ENCODE measurements at regions not wholly inside any gene's neighbourhood (a gene's known extent, or its start where the extent isn't known, plus 50 kb on each side); places are given as distances from the start of the nearest gene placed in this dataset.

DNA sequence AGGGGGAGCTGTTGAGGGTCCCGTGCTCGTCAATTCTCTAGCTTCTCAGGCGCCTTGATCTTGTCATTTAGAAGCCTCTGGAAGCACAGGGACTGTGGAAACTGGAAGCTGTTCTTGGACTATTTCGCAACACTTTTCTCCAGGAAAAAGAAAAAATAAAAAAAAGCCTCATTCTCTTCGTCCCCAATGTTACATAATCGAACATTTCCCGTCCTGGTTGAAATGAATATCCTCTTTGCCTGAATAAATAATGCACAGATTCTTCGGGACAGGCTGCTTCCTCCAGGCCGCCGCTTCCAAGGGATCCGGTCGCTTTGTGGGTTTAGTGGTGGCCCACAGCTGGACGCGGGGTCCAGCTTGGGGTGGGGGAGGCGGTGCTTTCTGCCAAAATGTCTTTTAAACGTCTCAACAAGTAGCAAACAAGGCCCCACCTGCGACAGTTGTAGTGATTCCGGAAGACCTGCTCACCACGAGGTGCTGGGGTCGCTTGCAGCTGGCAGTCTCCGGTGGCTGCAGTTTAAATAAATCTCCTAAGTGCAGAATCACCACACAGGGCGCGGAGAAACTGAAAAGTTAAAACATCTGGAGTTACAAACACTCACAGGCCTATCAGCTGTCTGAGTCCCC lies 125.9 kb upstream of the ESR1 start:
- TF ChIP-seq ZBTB7A (IDR thresholded peaks at IDR 0.05; ENCODE audit: low read depth) (0 out of 2 replicates have a peak, but pooled peaks have one; percentile 86), CEBPB (IDR thresholded peaks at IDR 0.05) (peak; percentile 96), RAD21 (IDR thresholded peaks at IDR 0.05; ENCODE audit: low read depth) (no peak), TAF1 (IDR thresholded peaks at IDR 0.05; ENCODE audit: low read depth) (no peak)
- TF ChIP-seq, protein P1, sequence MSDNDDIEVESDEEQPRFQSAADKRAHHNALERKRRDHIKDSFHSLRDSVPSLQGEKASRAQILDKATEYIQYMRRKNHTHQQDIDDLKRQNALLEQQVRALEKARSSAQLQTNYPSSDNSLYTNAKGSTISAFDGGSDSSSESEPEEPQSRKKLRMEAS (IDR thresholded peaks at IDR 0.05), result peak; percentile 65

GRCh38 chr6:151682251-151682650 lies 125.2 kb upstream of the ESR1 start:
- TF ChIP-seq, protein P2, sequence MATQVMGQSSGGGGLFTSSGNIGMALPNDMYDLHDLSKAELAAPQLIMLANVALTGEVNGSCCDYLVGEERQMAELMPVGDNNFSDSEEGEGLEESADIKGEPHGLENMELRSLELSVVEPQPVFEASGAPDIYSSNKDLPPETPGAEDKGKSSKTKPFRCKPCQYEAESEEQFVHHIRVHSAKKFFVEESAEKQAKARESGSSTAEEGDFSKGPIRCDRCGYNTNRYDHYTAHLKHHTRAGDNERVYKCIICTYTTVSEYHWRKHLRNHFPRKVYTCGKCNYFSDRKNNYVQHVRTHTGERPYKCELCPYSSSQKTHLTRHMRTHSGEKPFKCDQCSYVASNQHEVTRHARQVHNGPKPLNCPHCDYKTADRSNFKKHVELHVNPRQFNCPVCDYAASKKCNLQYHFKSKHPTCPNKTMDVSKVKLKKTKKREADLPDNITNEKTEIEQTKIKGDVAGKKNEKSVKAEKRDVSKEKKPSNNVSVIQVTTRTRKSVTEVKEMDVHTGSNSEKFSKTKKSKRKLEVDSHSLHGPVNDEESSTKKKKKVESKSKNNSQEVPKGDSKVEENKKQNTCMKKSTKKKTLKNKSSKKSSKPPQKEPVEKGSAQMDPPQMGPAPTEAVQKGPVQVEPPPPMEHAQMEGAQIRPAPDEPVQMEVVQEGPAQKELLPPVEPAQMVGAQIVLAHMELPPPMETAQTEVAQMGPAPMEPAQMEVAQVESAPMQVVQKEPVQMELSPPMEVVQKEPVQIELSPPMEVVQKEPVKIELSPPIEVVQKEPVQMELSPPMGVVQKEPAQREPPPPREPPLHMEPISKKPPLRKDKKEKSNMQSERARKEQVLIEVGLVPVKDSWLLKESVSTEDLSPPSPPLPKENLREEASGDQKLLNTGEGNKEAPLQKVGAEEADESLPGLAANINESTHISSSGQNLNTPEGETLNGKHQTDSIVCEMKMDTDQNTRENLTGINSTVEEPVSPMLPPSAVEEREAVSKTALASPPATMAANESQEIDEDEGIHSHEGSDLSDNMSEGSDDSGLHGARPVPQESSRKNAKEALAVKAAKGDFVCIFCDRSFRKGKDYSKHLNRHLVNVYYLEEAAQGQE (IDR thresholded peaks at IDR 0.05; ENCODE audit: low read depth), result no peak
- TF ChIP-seq, protein P1 (IDR thresholded peaks at IDR 0.05), result no peak
- TF ChIP-seq TEAD4 (IDR thresholded peaks at IDR 0.05), result no peak
- no peak for TF ChIP-seq YY1 (IDR thresholded peaks at IDR 0.05; ENCODE audit: low read depth)
- no peak for TF ChIP-seq EP300 (IDR thresholded peaks at IDR 0.05; ENCODE audit: borderline replicate concordance)
- TF ChIP-seq TCF12 (IDR thresholded peaks at IDR 0.05; ENCODE audit: low read depth), result no peak
- no peak for TF ChIP-seq CEBPB (IDR thresholded peaks at IDR 0.05)
- TF ChIP-seq FOXM1 (IDR thresholded peaks at IDR 0.05; ENCODE audit: borderline replicate concordance, low read depth), result no peak
- no peak for TF ChIP-seq TAF1 (IDR thresholded peaks at IDR 0.05; ENCODE audit: low read depth)
- TF ChIP-seq, protein P3, sequence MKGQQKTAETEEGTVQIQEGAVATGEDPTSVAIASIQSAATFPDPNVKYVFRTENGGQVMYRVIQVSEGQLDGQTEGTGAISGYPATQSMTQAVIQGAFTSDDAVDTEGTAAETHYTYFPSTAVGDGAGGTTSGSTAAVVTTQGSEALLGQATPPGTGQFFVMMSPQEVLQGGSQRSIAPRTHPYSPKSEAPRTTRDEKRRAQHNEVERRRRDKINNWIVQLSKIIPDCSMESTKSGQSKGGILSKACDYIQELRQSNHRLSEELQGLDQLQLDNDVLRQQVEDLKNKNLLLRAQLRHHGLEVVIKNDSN (IDR thresholded peaks at IDR 0.05), result no peak
- TF ChIP-seq ZBTB7A (IDR thresholded peaks at IDR 0.05; ENCODE audit: low read depth), result no peak
- TF ChIP-seq EGR1 (IDR thresholded peaks at IDR 0.05), result no peak
- TF ChIP-seq RAD21 (IDR thresholded peaks at IDR 0.05; ENCODE audit: low read depth), result no peak
- TF ChIP-seq CREB1 (IDR thresholded peaks at IDR 0.05; ENCODE audit: low read depth), result no peak
- TF ChIP-seq NFIC (IDR thresholded peaks at IDR 0.05), result no peak

- TF ChIP-seq ZBTB7A (IDR thresholded peaks at IDR 0.05; ENCODE audit: low read depth) (no peak), FOXM1 (IDR thresholded peaks at IDR 0.05; ENCODE audit: borderline replicate concordance, low read depth) (no peak), TEAD4 (IDR thresholded peaks at IDR 0.05) (no peak), NFIC (IDR thresholded peaks at IDR 0.05) (no peak), TAF1 (IDR thresholded peaks at IDR 0.05; ENCODE audit: low read depth) (no peak), YY1 (IDR thresholded peaks at IDR 0.05; ENCODE audit: low read depth) (no peak), CEBPB (IDR thresholded peaks at IDR 0.05) (no peak), EP300 (IDR thresholded peaks at IDR 0.05; ENCODE audit: borderline replicate concordance) (no peak), EGR1 (IDR thresholded peaks at IDR 0.05) (no peak), CREB1 (IDR thresholded peaks at IDR 0.05; ENCODE audit: low read depth) (no peak), RAD21 (IDR thresholded peaks at IDR 0.05; ENCODE audit: low read depth) (no peak), TCF12 (IDR thresholded peaks at IDR 0.05; ENCODE audit: low read depth) (no peak)
- TF ChIP-seq, protein P3 (IDR thresholded peaks at IDR 0.05), result no peak
- TF ChIP-seq, protein P1 (IDR thresholded peaks at IDR 0.05), result no peak
- TF ChIP-seq, protein P2 (IDR thresholded peaks at IDR 0.05; ENCODE audit: low read depth), result no peak
Observed at GRCh38 chr6:151682922-151683321, 124.6 kb upstream of the ESR1 start.

- TF ChIP-seq TEAD4 (IDR thresholded peaks at IDR 0.05) (no peak), ZBTB7A (IDR thresholded peaks at IDR 0.05; ENCODE audit: low read depth) (no peak), EGR1 (IDR thresholded peaks at IDR 0.05) (no peak), EP300 (IDR thresholded peaks at IDR 0.05; ENCODE audit: borderline replicate concordance) (no peak), TCF12 (IDR thresholded peaks at IDR 0.05; ENCODE audit: low read depth) (no peak), FOXM1 (IDR thresholded peaks at IDR 0.05; ENCODE audit: borderline replicate concordance, low read depth) (no peak), TAF1 (IDR thresholded peaks at IDR 0.05; ENCODE audit: low read depth) (no peak), NFIC (IDR thresholded peaks at IDR 0.05) (no peak)
- TF ChIP-seq, protein P3 (IDR thresholded peaks at IDR 0.05), result no peak
- TF ChIP-seq, protein P1 (IDR thresholded peaks at IDR 0.05), result no peak
- TF ChIP-seq, protein P2 (IDR thresholded peaks at IDR 0.05; ENCODE audit: low read depth), result no peak
Observed at GRCh38 chr6:151683381-151683780, 124.1 kb upstream of the ESR1 start.

Measured in Ishikawa (cell line).